Ishikawa (cell line): ENCODE measurements at regions not wholly inside any gene's neighbourhood (a gene's known extent, or its start where the extent isn't known, plus 50 kb on each side); places are given as distances from the start of the nearest gene placed in this dataset.

Source experiments
- TAF1 ChIP-seq: IDR thresholded peaks from 2 replicates; pipeline ENCODE4 v1.6.1; 2012; ENCODE audit warnings: low read depth, mild to moderate bottlenecking
- YY1 ChIP-seq: IDR thresholded peaks from 2 replicates; pipeline ENCODE4 v1.6.1; 2012; ENCODE audit warnings: low read depth
- TF ChIP-seq, protein P1 (sequence below): IDR thresholded peaks from 2 replicates; pipeline ENCODE4 v1.6.1; 2012; ENCODE audit warnings: low read depth, mild to moderate bottlenecking
- TF ChIP-seq, protein P2 (sequence below): IDR thresholded peaks from 2 replicates; pipeline ENCODE4 v1.6.1; 2012

GRCh38 chr3:78134496-78134895 is 1094.6 kb downstream of the ROBO2 start:
- TF ChIP-seq, protein P1, sequence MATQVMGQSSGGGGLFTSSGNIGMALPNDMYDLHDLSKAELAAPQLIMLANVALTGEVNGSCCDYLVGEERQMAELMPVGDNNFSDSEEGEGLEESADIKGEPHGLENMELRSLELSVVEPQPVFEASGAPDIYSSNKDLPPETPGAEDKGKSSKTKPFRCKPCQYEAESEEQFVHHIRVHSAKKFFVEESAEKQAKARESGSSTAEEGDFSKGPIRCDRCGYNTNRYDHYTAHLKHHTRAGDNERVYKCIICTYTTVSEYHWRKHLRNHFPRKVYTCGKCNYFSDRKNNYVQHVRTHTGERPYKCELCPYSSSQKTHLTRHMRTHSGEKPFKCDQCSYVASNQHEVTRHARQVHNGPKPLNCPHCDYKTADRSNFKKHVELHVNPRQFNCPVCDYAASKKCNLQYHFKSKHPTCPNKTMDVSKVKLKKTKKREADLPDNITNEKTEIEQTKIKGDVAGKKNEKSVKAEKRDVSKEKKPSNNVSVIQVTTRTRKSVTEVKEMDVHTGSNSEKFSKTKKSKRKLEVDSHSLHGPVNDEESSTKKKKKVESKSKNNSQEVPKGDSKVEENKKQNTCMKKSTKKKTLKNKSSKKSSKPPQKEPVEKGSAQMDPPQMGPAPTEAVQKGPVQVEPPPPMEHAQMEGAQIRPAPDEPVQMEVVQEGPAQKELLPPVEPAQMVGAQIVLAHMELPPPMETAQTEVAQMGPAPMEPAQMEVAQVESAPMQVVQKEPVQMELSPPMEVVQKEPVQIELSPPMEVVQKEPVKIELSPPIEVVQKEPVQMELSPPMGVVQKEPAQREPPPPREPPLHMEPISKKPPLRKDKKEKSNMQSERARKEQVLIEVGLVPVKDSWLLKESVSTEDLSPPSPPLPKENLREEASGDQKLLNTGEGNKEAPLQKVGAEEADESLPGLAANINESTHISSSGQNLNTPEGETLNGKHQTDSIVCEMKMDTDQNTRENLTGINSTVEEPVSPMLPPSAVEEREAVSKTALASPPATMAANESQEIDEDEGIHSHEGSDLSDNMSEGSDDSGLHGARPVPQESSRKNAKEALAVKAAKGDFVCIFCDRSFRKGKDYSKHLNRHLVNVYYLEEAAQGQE: no peak
- TF ChIP-seq, protein P2, sequence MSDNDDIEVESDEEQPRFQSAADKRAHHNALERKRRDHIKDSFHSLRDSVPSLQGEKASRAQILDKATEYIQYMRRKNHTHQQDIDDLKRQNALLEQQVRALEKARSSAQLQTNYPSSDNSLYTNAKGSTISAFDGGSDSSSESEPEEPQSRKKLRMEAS: no peak
- TF ChIP-seq YY1 (no peak), TAF1 (no peak)
